ENCODE measurements at regions not wholly inside any gene's neighbourhood (a gene's known extent, or its start where the extent isn't known, plus 50 kb on each side); places are given as distances from the start of the nearest gene placed in this dataset.

DNA sequence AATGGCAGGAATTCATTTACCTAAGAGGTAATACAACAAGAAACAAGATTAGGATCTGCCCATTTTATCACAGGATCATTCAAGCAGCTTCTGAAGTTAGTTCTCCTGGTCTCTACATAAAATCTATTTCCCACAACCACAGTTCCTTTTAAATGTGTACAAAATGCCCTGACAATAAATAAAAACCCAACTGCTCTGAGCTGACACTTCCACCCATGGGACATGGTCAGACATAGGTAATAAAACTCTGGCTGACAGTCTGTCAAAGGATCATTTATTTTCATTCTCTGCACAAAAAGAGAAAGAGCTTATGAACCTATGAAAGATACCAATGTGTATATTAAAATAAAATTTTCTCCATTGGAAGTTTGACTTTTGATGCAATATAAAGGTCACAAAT lies 145.4 kb upstream of the PALMD start:
- Histone ChIP-seq H3K36me3 (no peaks in the 10 kb centered on the region), H3K27me3 (no peaks in the 10 kb centered on the region), H3K27ac (no peak overlapping the region), H3K9me3 (no peaks in the 10 kb centered on the region), H3K4me3 (no peak overlapping the region), H3K4me1 (no peaks in the 10 kb centered on the region)
- TF ChIP-seq, protein P1, sequence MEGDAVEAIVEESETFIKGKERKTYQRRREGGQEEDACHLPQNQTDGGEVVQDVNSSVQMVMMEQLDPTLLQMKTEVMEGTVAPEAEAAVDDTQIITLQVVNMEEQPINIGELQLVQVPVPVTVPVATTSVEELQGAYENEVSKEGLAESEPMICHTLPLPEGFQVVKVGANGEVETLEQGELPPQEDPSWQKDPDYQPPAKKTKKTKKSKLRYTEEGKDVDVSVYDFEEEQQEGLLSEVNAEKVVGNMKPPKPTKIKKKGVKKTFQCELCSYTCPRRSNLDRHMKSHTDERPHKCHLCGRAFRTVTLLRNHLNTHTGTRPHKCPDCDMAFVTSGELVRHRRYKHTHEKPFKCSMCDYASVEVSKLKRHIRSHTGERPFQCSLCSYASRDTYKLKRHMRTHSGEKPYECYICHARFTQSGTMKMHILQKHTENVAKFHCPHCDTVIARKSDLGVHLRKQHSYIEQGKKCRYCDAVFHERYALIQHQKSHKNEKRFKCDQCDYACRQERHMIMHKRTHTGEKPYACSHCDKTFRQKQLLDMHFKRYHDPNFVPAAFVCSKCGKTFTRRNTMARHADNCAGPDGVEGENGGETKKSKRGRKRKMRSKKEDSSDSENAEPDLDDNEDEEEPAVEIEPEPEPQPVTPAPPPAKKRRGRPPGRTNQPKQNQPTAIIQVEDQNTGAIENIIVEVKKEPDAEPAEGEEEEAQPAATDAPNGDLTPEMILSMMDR (IDR thresholded peaks at IDR 0.05) = no peak
- ATAC-seq (no peak), DNase-seq (no peak)
- intact Hi-C loops (cut with DNase I) = no loop called here

DNA sequence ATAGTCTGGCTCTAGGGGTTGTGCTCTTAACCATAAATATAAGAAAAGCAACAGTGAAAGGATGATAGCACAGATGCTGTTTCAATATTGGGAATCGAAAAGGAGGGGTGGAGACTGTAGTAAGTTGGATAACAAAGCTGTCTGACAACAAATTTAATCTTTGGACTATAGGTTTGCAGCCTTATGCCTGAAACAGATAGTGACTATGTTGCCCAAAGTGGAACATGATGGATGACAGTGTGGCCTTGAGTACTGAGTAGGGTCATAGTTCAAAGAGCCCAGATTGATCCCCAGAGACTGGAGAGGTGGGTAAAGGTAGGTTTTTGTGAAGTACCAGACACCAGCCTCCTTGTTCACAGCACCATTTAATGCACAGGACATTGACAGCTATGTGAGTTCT lies 144.0 kb upstream of the PALMD start:
- ATAC-seq = no peak
- H3K36me3 ChIP-seq = no peaks in the 10 kb centered on the region

DNA sequence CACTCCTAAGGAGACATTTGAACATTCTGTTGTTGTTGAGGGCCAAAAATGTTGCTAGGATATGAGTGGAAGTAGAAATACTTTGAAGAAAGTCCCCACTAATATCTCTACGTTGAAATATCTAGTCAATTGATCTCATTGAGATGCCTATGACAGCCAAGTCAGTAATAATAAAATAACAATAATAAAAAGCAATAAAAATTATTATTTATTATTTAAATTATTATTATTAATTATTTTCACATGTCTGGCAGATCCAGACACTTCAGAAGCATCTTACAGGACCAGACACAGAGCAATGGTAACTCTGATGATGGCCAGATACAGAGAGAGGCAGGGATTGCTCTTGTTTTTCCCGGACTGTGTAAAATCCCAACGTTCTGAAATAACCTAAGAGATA lies 143.5 kb upstream of the PALMD start:
- Histone ChIP-seq H3K4me3 (no peak overlapping the region), H3K27ac (no peak overlapping the region), H3K27me3 (no peaks in the 10 kb centered on the region), H3K36me3 (no peaks in the 10 kb centered on the region), H3K4me1 (no peaks in the 10 kb centered on the region), H3K9me3 (no peaks in the 10 kb centered on the region)
- DNase-seq (no peak), ATAC-seq (no peak)
- TF ChIP-seq, protein P1 (IDR thresholded peaks at IDR 0.05) = no peak
- intact Hi-C loops (cut with DNase I) = no loop called here

More for the DNA sequence above, 144.0 kb upstream of the PALMD start:
- H3K27me3 ChIP-seq = no peaks in the 10 kb centered on the region
- no peak overlapping the region for H3K4me3 ChIP-seq
- TF ChIP-seq, protein P1 (IDR thresholded peaks at IDR 0.05) = no peak
- no peak overlapping the region for H3K27ac ChIP-seq
- no peak for DNase-seq
- no peaks in the 10 kb centered on the region for H3K4me1 ChIP-seq
- no peaks in the 10 kb centered on the region for H3K9me3 ChIP-seq
- intact Hi-C loops (cut with DNase I) = no loop called here

DNA sequence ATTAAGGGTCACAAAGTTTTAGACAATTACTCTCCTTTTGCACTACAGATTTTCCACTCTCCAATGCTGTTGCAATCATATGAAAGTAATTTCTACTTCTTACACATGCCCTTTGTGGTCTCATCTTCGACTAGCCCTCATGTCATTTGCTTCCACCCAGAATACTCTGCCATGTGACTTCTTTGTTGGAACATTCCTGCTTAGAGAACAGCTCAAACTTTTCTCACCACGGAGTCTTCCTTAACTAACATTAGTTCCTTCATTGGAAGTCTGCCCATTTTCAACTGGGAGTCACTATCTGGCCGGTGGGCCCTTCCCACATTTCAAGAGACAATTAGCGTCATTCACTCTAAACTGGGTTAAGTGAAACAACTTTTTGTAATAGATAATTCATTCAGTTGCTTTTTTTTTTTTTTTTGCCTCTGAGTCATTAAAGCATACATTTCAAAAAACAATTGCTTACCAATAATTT lies 142.6 kb upstream of the PALMD start:
- ATAC-seq (no peak), DNase-seq (no peak)
- H3K27me3 ChIP-seq = no peaks in the 10 kb centered on the region
- no peak overlapping the region for H3K27ac ChIP-seq
- no peak overlapping the region for H3K4me3 ChIP-seq
- intact Hi-C loops (cut with DNase I) = no loop called here
- no peaks in the 10 kb centered on the region for H3K4me1 ChIP-seq
- H3K9me3 ChIP-seq = no peaks in the 10 kb centered on the region
- TF ChIP-seq, protein P1 (IDR thresholded peaks at IDR 0.05) = no peak
- H3K36me3 ChIP-seq = no peaks in the 10 kb centered on the region

DNA sequence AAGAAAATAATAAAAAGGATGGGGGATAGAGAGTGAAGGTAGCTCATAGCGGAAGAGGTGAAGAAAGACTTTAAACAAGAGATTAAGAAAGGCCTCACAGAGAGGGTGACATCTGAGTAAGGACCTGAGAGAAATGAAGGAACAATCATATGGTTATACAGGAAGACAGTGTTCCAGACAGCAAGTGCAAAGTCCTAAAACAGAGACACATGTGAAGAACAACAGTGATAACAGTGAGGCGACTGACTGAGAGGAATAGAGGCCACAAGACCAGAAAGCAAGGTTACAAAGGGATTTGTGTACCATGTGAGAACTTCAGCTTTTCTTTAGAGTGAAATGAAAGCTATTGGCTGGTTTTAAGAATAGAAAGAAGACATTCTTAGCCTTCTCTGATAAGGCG lies 141.6 kb upstream of the PALMD start:
- DNase-seq = no peak
- Histone ChIP-seq H3K4me1 (no peaks in the 10 kb centered on the region), H3K9me3 (no peaks in the 10 kb centered on the region), H3K36me3 (no peaks in the 10 kb centered on the region), H3K4me3 (no peak overlapping the region), H3K27ac (no peak overlapping the region), H3K27me3 (no peaks in the 10 kb centered on the region)
- TF ChIP-seq, protein P1 (IDR thresholded peaks at IDR 0.05) = no peak
- no peak for ATAC-seq
- intact Hi-C loops (cut with DNase I) = no loop called here

All from left lung (tissue), 4 donors.